ENCODE measurements at regions not wholly inside any gene's neighbourhood (a gene's known extent, or its start where the extent isn't known, plus 50 kb on each side); places are given as distances from the start of the nearest gene placed in this dataset.

DNA sequence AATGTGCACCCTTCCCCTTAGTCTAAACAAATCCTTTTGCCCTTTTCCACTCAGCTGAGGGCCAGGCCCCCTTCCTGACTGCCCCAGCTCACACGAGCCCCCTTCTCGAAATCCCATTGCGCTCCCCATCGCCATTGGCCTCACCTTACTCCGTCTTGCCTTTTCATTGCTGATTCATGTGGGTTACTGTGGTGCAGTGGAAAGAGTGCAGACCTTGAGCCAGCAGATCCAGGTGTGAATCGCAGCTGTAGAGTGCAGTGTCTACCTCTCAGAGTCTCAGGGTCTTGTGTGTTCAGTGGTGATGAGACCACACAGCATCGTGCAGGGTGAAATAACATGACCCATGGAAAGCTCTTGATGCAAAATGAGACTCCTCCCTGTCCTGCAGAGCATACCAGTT is 132.4 kb upstream of the APCDD1 start:
- Histone ChIP-seq H3K4me1 (ENCODE audit: low read length) (peaks cover 12% of the 10 kb centered on the region), H3K4me3 (ENCODE audit: low read length) (no peak overlapping the region), H2AFZ (ENCODE audit: low read length) (0 out of 2 replicates have a peak overlapping the region, but pooled peaks have one; percentile 12), H3K9me3 (replicated peaks; ENCODE audit: insufficient read depth, low read length) (no peaks in the 10 kb centered on the region), H3K9me2 (replicated peaks; ENCODE audit: insufficient read depth, low read length) (no peaks in the 10 kb centered on the region), H4K20me1 (ENCODE audit: insufficient read depth, low read length) (no peaks in the 10 kb centered on the region), H3F3A (ENCODE audit: insufficient read depth, low read length) (peaks cover 7% of the 10 kb centered on the region; the same call in 1 of the 2 replicates), H3K9ac (ENCODE audit: low read length) (no peak overlapping the region), H3K36me3 (replicated peaks; ENCODE audit: insufficient read depth, low read length) (no peaks in the 10 kb centered on the region), H3K27ac (ENCODE audit: low read length) (peak overlapping the region; percentile 35; the same call in 1 of the 2 replicates), H3K79me2 (ENCODE audit: low read length) (no peaks in the 10 kb centered on the region), H3K27me3 (replicated peaks; ENCODE audit: insufficient read depth, low read length) (no peaks in the 10 kb centered on the region), H3K4me2 (ENCODE audit: low read depth, low read length) (peak overlapping the region; percentile 43)
- TF ChIP-seq EZH2 (optimal IDR thresholded peaks at IDR 0.05; ENCODE audit: low read depth, low read length) (no peak), EZH2phosphoT487 (IDR thresholded peaks at IDR 0.05; ENCODE audit: low read length) (no peak)
- TF ChIP-seq, protein P1, sequence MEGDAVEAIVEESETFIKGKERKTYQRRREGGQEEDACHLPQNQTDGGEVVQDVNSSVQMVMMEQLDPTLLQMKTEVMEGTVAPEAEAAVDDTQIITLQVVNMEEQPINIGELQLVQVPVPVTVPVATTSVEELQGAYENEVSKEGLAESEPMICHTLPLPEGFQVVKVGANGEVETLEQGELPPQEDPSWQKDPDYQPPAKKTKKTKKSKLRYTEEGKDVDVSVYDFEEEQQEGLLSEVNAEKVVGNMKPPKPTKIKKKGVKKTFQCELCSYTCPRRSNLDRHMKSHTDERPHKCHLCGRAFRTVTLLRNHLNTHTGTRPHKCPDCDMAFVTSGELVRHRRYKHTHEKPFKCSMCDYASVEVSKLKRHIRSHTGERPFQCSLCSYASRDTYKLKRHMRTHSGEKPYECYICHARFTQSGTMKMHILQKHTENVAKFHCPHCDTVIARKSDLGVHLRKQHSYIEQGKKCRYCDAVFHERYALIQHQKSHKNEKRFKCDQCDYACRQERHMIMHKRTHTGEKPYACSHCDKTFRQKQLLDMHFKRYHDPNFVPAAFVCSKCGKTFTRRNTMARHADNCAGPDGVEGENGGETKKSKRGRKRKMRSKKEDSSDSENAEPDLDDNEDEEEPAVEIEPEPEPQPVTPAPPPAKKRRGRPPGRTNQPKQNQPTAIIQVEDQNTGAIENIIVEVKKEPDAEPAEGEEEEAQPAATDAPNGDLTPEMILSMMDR (IDR thresholded peaks at IDR 0.05; ENCODE audit: low read length): no peak
- DNase-seq: peak; percentile 36

- H3K79me2 ChIP-seq (ENCODE audit: low read length): no peaks in the 10 kb centered on the region
- no peaks in the 10 kb centered on the region for H3K36me3 ChIP-seq (replicated peaks; ENCODE audit: insufficient read depth, low read length)
- 0 out of 2 replicates have a peak overlapping the region, but pooled peaks have one; percentile 12 for H2AFZ ChIP-seq (ENCODE audit: low read length)
- H3K9me3 ChIP-seq (replicated peaks; ENCODE audit: insufficient read depth, low read length): no peaks in the 10 kb centered on the region
- H3F3A ChIP-seq (ENCODE audit: insufficient read depth, low read length): peaks cover 7% of the 10 kb centered on the region; the same call in 1 of the 2 replicates
- peak; percentile 76 for DNase-seq
- TF ChIP-seq EZH2phosphoT487 (IDR thresholded peaks at IDR 0.05; ENCODE audit: low read length) (no peak), EZH2 (optimal IDR thresholded peaks at IDR 0.05; ENCODE audit: low read depth, low read length) (no peak)
- TF ChIP-seq, protein P1 (IDR thresholded peaks at IDR 0.05; ENCODE audit: low read length): no peak
- no peaks in the 10 kb centered on the region for H4K20me1 ChIP-seq (ENCODE audit: insufficient read depth, low read length)
- H3K9ac ChIP-seq (ENCODE audit: low read length): no peak overlapping the region
- peaks cover 12% of the 10 kb centered on the region for H3K4me1 ChIP-seq (ENCODE audit: low read length)
- no peaks in the 10 kb centered on the region for H3K9me2 ChIP-seq (replicated peaks; ENCODE audit: insufficient read depth, low read length)
- peak overlapping the region; percentile 43 for H3K4me2 ChIP-seq (ENCODE audit: low read depth, low read length)
- H3K4me3 ChIP-seq (ENCODE audit: low read length): no peak overlapping the region
- no peaks in the 10 kb centered on the region for H3K27me3 ChIP-seq (replicated peaks; ENCODE audit: insufficient read depth, low read length)
- peak overlapping the region; percentile 35; the same call in 1 of the 2 replicates for H3K27ac ChIP-seq (ENCODE audit: low read length)
Observed at GRCh38 chr18:10322435-10322834, 132.0 kb upstream of the APCDD1 start.

GRCh38 chr18:10329101-10329500 is 125.3 kb upstream of the APCDD1 start:
- TF ChIP-seq EZH2 (optimal IDR thresholded peaks at IDR 0.05; ENCODE audit: low read depth, low read length): no peak
- TF ChIP-seq EZH2phosphoT487 (IDR thresholded peaks at IDR 0.05; ENCODE audit: low read length): no peak
- TF ChIP-seq, protein P1 (IDR thresholded peaks at IDR 0.05; ENCODE audit: low read length): no peak
- no peaks in the 10 kb centered on the region for H3K4me1 ChIP-seq (ENCODE audit: low read length)
- no peaks in the 10 kb centered on the region for H3F3A ChIP-seq (ENCODE audit: insufficient read depth, low read length)
- H3K4me2 ChIP-seq (ENCODE audit: low read depth, low read length): no peak overlapping the region
- no peaks in the 10 kb centered on the region for H3K27me3 ChIP-seq (replicated peaks; ENCODE audit: insufficient read depth, low read length)
- H2AFZ ChIP-seq (ENCODE audit: low read length): no peak overlapping the region
- H3K9me2 ChIP-seq (replicated peaks; ENCODE audit: insufficient read depth, low read length): no peaks in the 10 kb centered on the region
- no peaks in the 10 kb centered on the region for H4K20me1 ChIP-seq (ENCODE audit: insufficient read depth, low read length)
- no peaks in the 10 kb centered on the region for H3K9me3 ChIP-seq (replicated peaks; ENCODE audit: insufficient read depth, low read length)
- H3K79me2 ChIP-seq (ENCODE audit: low read length): no peaks in the 10 kb centered on the region
- no peaks in the 10 kb centered on the region for H3K36me3 ChIP-seq (replicated peaks; ENCODE audit: insufficient read depth, low read length)
- DNase-seq: no peak
- no peak overlapping the region for H3K9ac ChIP-seq (ENCODE audit: low read length)
- no peak overlapping the region for H3K27ac ChIP-seq (ENCODE audit: low read length)
- no peak overlapping the region for H3K4me3 ChIP-seq (ENCODE audit: low read length)

All from MM.1S (cell line).